HEK293T (cell line): ENCODE measurements at regions not wholly inside any gene's neighbourhood (a gene's known extent, or its start where the extent isn't known, plus 50 kb on each side); places are given as distances from the start of the nearest gene placed in this dataset.

ENCODE experiments used
- CTCF ChIA-PET: fragments of 350-600 bp; formaldehyde crosslinking; extraction: SDS; loops from one replicate; lab custom pipeline; 2021; ENCODE audit warnings: antibody characterized with exemption, inconsistent platforms; lab: Yijun Ruan, JAX
- POLR2A ChIA-PET: fragments of 350-600 bp; formaldehyde crosslinking; extraction: SDS; loops from one replicate; lab custom pipeline; 2020; ENCODE audit warnings: antibody characterized with exemption, inconsistent platforms; lab: Yijun Ruan, JAX
- DNase-seq: peaks from one replicate; pipeline ENCODE4 v3.0.0; 2012; ENCODE audit warnings: mixed read lengths; ENCODE audit errors: extremely low spot score
- ARNT ChIP-seq: fragments of 450-650 bp; IDR thresholded peaks from 2 replicates; pipeline ENCODE4 v1.6.1; 2017; ENCODE audit warnings: mild to moderate bottlenecking
- BHLHE40 ChIP-seq: fragments of 450-650 bp; IDR thresholded peaks from 2 replicates; pipeline ENCODE4 v1.6.1; 2016; ENCODE audit warnings: mild to moderate bottlenecking, moderate library complexity, borderline replicate concordance
- CTBP1 ChIP-seq: fragments of 450-650 bp; IDR thresholded peaks from 2 replicates; pipeline ENCODE4 v1.6.1; 2016; ENCODE audit warnings: borderline replicate concordance
- ELF4 ChIP-seq: fragments of 450-650 bp; IDR thresholded peaks from 2 replicates; pipeline ENCODE4 v1.6.1; 2017; ENCODE audit warnings: antibody characterized with exemption
- FOXA1 ChIP-seq: fragments of 450-650 bp; IDR thresholded peaks from 2 replicates; pipeline ENCODE4 v1.6.1; 2016; ENCODE audit warnings: mild to moderate bottlenecking
- FOXK2 ChIP-seq: fragments of 450-650 bp; IDR thresholded peaks from 2 replicates; pipeline ENCODE4 v1.6.1; 2016; ENCODE audit warnings: mild to moderate bottlenecking
- FOXM1 ChIP-seq: fragments of 450-650 bp; IDR thresholded peaks from 2 replicates; pipeline ENCODE4 v1.6.1; 2017; ENCODE audit warnings: mild to moderate bottlenecking, borderline replicate concordance
- HDGF ChIP-seq: fragments of 450-650 bp; IDR thresholded peaks from 2 replicates; pipeline ENCODE4 v1.6.1; 2017; ENCODE audit warnings: antibody characterized with exemption, borderline replicate concordance
- L3MBTL2 ChIP-seq: fragments of 450-650 bp; conservative IDR thresholded peaks from 2 replicates; pipeline ENCODE4 v1.6.1; 2016; ENCODE audit warnings: mild to moderate bottlenecking
- LEF1 ChIP-seq: fragments of 450-650 bp; IDR thresholded peaks from 2 replicates; pipeline ENCODE4 v1.6.1; 2017; ENCODE audit warnings: mild to moderate bottlenecking, borderline replicate concordance
- NFRKB ChIP-seq: fragments of 450-650 bp; IDR thresholded peaks from 2 replicates; pipeline ENCODE4 v1.6.1; 2016; ENCODE audit warnings: mild to moderate bottlenecking, moderate library complexity
- PKNOX1 ChIP-seq: fragments of 450-650 bp; IDR thresholded peaks from 2 replicates; pipeline ENCODE4 v1.6.1; 2016
- SP1 ChIP-seq: fragments of 450-650 bp; IDR thresholded peaks from 2 replicates; pipeline ENCODE4 v1.6.1; 2017
- SUZ12 ChIP-seq: fragments of 450-650 bp; IDR thresholded peaks from 2 replicates; pipeline ENCODE4 v1.6.1; 2016; ENCODE audit warnings: mild to moderate bottlenecking
- TARDBP ChIP-seq: fragments of 450-650 bp; IDR thresholded peaks from 2 replicates; pipeline ENCODE4 v1.6.1; 2016
- ZNF384 ChIP-seq: fragments of 450-650 bp; IDR thresholded peaks from 2 replicates; pipeline ENCODE4 v1.6.1; 2016

GRCh38 chr7:67393903-67394302, 397.3 kb downstream of the TYW1 start:
- TF ChIP-seq FOXA1 = no peak
- no peak for TF ChIP-seq HDGF
- no peak for TF ChIP-seq BHLHE40
- TF ChIP-seq ARNT = no peak
- TF ChIP-seq SP1 = no peak
- TF ChIP-seq LEF1 = no peak
- TF ChIP-seq CTBP1 = no peak
- TF ChIP-seq SUZ12 = no peak
- no peak for TF ChIP-seq FOXK2
- no peak for TF ChIP-seq TARDBP
- TF ChIP-seq ELF4 = no peak
- TF ChIP-seq L3MBTL2 = no peak
- DNase-seq = no peak
- ChIA-PET CTCF (no interaction called here), POLR2A (no interaction called here)

GRCh38 chr7:67398916-67399315, 402.3 kb downstream of the TYW1 start:
- POLR2A ChIA-PET = no interaction called here
- TF ChIP-seq ZNF384 (no peak), L3MBTL2 (no peak), BHLHE40 (no peak), LEF1 (no peak)
- CTCF ChIA-PET = no interaction called here
- no peak for DNase-seq

GRCh38 chr7:67401492-67401891, 404.9 kb downstream of the TYW1 start:
- TF ChIP-seq ZNF384 (no peak), HDGF (no peak), ARNT (no peak), FOXA1 (no peak), LEF1 (no peak), CTBP1 (no peak), NFRKB (no peak), FOXK2 (no peak), FOXM1 (no peak), TARDBP (no peak), PKNOX1 (no peak), L3MBTL2 (no peak), ELF4 (no peak), BHLHE40 (no peak), SUZ12 (no peak), SP1 (no peak)
- CTCF ChIA-PET = no interaction called here
- no peak for DNase-seq
- POLR2A ChIA-PET = no interaction called here

- TF ChIP-seq L3MBTL2 (no peak), ELF4 (no peak), SP1 (no peak)
- DNase-seq = no peak
- POLR2A ChIA-PET = no interaction called here
- CTCF ChIA-PET = no interaction called here
Measured at GRCh38 chr7:67402280-67402679, 405.6 kb downstream of the TYW1 start.

GRCh38 chr7:67406976-67407375, 410.3 kb downstream of the TYW1 start:
- TF ChIP-seq ZNF384 (no peak), BHLHE40 (no peak), SP1 (no peak), HDGF (no peak), FOXK2 (no peak), PKNOX1 (no peak), LEF1 (no peak), TARDBP (no peak), L3MBTL2 (no peak), ELF4 (no peak), FOXA1 (no peak)
- ChIA-PET POLR2A (no interaction called here), CTCF (no interaction called here)
- DNase-seq = no peak

- DNase-seq = no peak
- ChIA-PET CTCF (no interaction called here), POLR2A (no interaction called here)
- no peak for TF ChIP-seq SP1
- no peak for TF ChIP-seq ZNF384
- TF ChIP-seq PKNOX1 = no peak
- TF ChIP-seq FOXM1 = no peak
- no peak for TF ChIP-seq CTBP1
Measured at GRCh38 chr7:67407392-67408071, 410.9 kb downstream of the TYW1 start.

- POLR2A ChIA-PET = no interaction called here
- TF ChIP-seq FOXA1 = no peak
- TF ChIP-seq FOXM1 = no peak
- no peak for TF ChIP-seq SUZ12
- no peak for TF ChIP-seq ELF4
- TF ChIP-seq ZNF384 = no peak
- TF ChIP-seq HDGF = no peak
- TF ChIP-seq FOXK2 = no peak
- TF ChIP-seq TARDBP = no peak
- TF ChIP-seq ARNT = no peak
- no peak for TF ChIP-seq L3MBTL2
- no peak for TF ChIP-seq PKNOX1
- no peak for TF ChIP-seq NFRKB
- no peak for TF ChIP-seq SP1
- no peak for TF ChIP-seq BHLHE40
- TF ChIP-seq CTBP1 = no peak
- TF ChIP-seq LEF1 = no peak
- DNase-seq = no peak
- CTCF ChIA-PET = no interaction called here
Measured at GRCh38 chr7:67408109-67408508, 411.5 kb downstream of the TYW1 start.
